CD14-positive monocyte (primary cell): ENCODE measurements at regions not wholly inside any gene's neighbourhood (a gene's known extent, or its start where the extent isn't known, plus 50 kb on each side); places are given as distances from the start of the nearest gene placed in this dataset.

Experiments used
- DNase-seq, 3 donors: peaks; one replicate each; pipeline ENCODE4 v3.0.0-alpha.2; 2011 to 2022
- H2AFZ ChIP-seq: 2 replicates; pipeline ENCODE4 v1.6.0; 2012; ENCODE audit warnings: mild to moderate bottlenecking, low read depth, low read length, inconsistent platforms; ENCODE audit not compliant: insufficient read depth, poor library complexity, severe bottlenecking
- H3K27ac ChIP-seq, 2 donors: 1 replicate in 1 of 2; 2 replicates in 1 of 2; pipeline ENCODE4 v1.5.1; 2012 to 2013; ENCODE audit warnings: low read length in 2 of 2, control low read depth in 1 of 2, inconsistent platforms in 1 of 2, low read depth in 1 of 2, mild to moderate bottlenecking in 1 of 2
- H3K27me3 ChIP-seq, 2 donors: one replicate each; pipeline versions ENCODE4 v1.6.0 to v1.6.1; 2011 to 2013; ENCODE audit warnings: low read length in 2 of 2; ENCODE audit not compliant: control insufficient read depth in 2 of 2, insufficient read depth in 2 of 2
- H3K36me3 ChIP-seq, 2 donors: replicated peaks in 1 of 2; 1 replicate in 1 of 2; 2 replicates in 1 of 2; pipeline versions ENCODE4 v1.5.1 to v1.6.1; 2012 to 2013; ENCODE audit warnings: low read length in 2 of 2, control low read depth in 1 of 2, inconsistent platforms in 1 of 2, mild to moderate bottlenecking in 1 of 2; ENCODE audit not compliant: insufficient read depth in 2 of 2, control insufficient read depth in 1 of 2
- H3K4me1 ChIP-seq, 2 donors: 1 replicate in 1 of 2; 2 replicates in 1 of 2; pipeline versions ENCODE4 v1.5.1 to v1.6.1; 2012 to 2013; ENCODE audit warnings: low read length in 2 of 2, control low read depth in 1 of 2, inconsistent platforms in 1 of 2, mild to moderate bottlenecking in 1 of 2, moderate library complexity in 1 of 2; ENCODE audit not compliant: insufficient read depth in 2 of 2, control insufficient read depth in 1 of 2
- H3K4me2 ChIP-seq: replicated peaks from 2 replicates; pipeline ENCODE3; 2012; ENCODE audit warnings: low read length, moderate library complexity, mild to moderate bottlenecking; ENCODE audit not compliant: poor library complexity, severe bottlenecking; ENCODE audit errors: extremely low read depth
- H3K4me3 ChIP-seq, 3 experiments: fragments of 200-600 bp in 1 of 3; sonication (generic) in 1 of 3; replicated peaks in 1 of 3; 1 replicate in 2 of 3; 2 replicates in 1 of 3; pipeline ENCODE4 v1.5.1; 2011 to 2013; ENCODE audit warnings: low read length in 3 of 3, mild to moderate bottlenecking in 3 of 3, control low read depth in 2 of 3, low read depth in 2 of 3, inconsistent platforms in 1 of 3, moderate library complexity in 1 of 3
- H3K79me2 ChIP-seq: 2 replicates; pipeline ENCODE4 v1.6.0; 2012; ENCODE audit warnings: mild to moderate bottlenecking, control low read depth, inconsistent platforms, low read length, moderate library complexity; ENCODE audit not compliant: insufficient read depth
- H3K9ac ChIP-seq: 2 replicates; pipeline ENCODE4 v1.6.0; 2017; ENCODE audit warnings: low read length, mild to moderate bottlenecking; ENCODE audit not compliant: insufficient read depth, poor library complexity, severe bottlenecking
- H3K9me3 ChIP-seq, 2 donors: replicated peaks in 1 of 2; 1 replicate in 1 of 2; 2 replicates in 1 of 2; pipeline versions ENCODE4 v1.5.1 to v1.6.1; 2012 to 2013; ENCODE audit warnings: low read length in 2 of 2, control low read depth in 1 of 2; ENCODE audit not compliant: control insufficient read depth in 1 of 2, insufficient read depth in 1 of 2
- H4K20me1 ChIP-seq: 2 replicates; pipeline ENCODE4 v1.6.0; 2012; ENCODE audit warnings: mild to moderate bottlenecking, low read length, control low read depth, moderate library complexity; ENCODE audit not compliant: insufficient read depth
- H3K27ac Mint-ChIP-seq, 7 donors: one replicate each; pipeline ENCODE4 v1.8.0; 2020; ENCODE audit warnings: mild to moderate bottlenecking in 7 of 7, mixed read lengths in 7 of 7, moderate library complexity in 6 of 7, inconsistent platforms in 2 of 7
- H3K27me3 Mint-ChIP-seq, 3 donors: one replicate each; pipeline ENCODE4 v1.8.0; 2021 to 2022; ENCODE audit warnings: low read depth in 3 of 3, mild to moderate bottlenecking in 3 of 3, mixed read lengths in 3 of 3, moderate library complexity in 3 of 3, inconsistent platforms in 1 of 3
- H3K36me3 Mint-ChIP-seq, 2 donors: one replicate each; pipeline ENCODE4 v1.8.0; 2020; ENCODE audit warnings: mixed read lengths in 2 of 2, inconsistent platforms in 1 of 2, mild to moderate bottlenecking in 1 of 2
- H3K4me1 Mint-ChIP-seq: one replicate; pipeline ENCODE4 v1.8.0; 2020; ENCODE audit warnings: mild to moderate bottlenecking, mixed read lengths
- H3K4me3 Mint-ChIP-seq, 2 donors: one replicate each; pipeline ENCODE4 v1.8.0; 2020; ENCODE audit warnings: mild to moderate bottlenecking in 2 of 2, mixed read lengths in 2 of 2, moderate library complexity in 1 of 2
- H3K9me3 Mint-ChIP-seq, 7 donors: one replicate each; pipeline ENCODE4 v1.8.0; 2020 to 2022; ENCODE audit warnings: mixed read lengths in 7 of 7, mild to moderate bottlenecking in 6 of 7, moderate library complexity in 6 of 7, inconsistent platforms in 2 of 7
- CTCF ChIP-seq: fragments of 200-600 bp; IDR thresholded peaks from one replicate; pipeline ENCODE4 v1.8.0; 2022; ENCODE audit warnings: antibody characterized with exemption, mild to moderate bottlenecking
- WGBS: methylation state at CpG from one replicate; pipeline ENCODE4 v1.1.5; 2013; ENCODE audit warnings: missing lambda C conversion rate; ENCODE audit not compliant: insufficient coverage; 5-methylcytosine and 5-hydroxymethylcytosine counted together
- intact Hi-C, 2 donors: fragments of 100-400 bp; cut with micrococcal nuclease; formaldehyde crosslinking; loops; one replicate each; pipeline versions ENCODE4 v1.15.0 to v1.15.1; 2023

GRCh38 chr13:58025821-58026220, 394.3 kb downstream of the PCDH17 start:
- no peaks in the 10 kb centered on the region for H4K20me1 ChIP-seq
- no peaks in the 10 kb centered on the region for H3K27me3 ChIP-seq
- H3K79me2 ChIP-seq, result no peaks in the 10 kb centered on the region
- H3K4me3 ChIP-seq, result no peak overlapping the region
- intact Hi-C loops, result no loop called here
- no peaks in the 10 kb centered on the region for H3K9me3 ChIP-seq
- WGBS, result no CpG with 5 or more reads among the region's 1 CpG
- no peak for TF ChIP-seq CTCF
- no peak overlapping the region for H3K4me3 Mint-ChIP-seq
- no peaks in the 10 kb centered on the region for H3K36me3 ChIP-seq
- H3K4me1 ChIP-seq, result no peaks in the 10 kb centered on the region
- H3K36me3 Mint-ChIP-seq, result no peaks in the 10 kb centered on the region
- H3K27me3 Mint-ChIP-seq, result no peaks in the 10 kb centered on the region
- no peak overlapping the region for H2AFZ ChIP-seq
- H3K9ac ChIP-seq, result no peak overlapping the region
- no peaks in the 10 kb centered on the region for H3K4me1 Mint-ChIP-seq
- DNase-seq, result no peak
- H3K27ac Mint-ChIP-seq, result no peak overlapping the region
- no peak overlapping the region for H3K4me2 ChIP-seq
- peaks cover 0 to 2% (median 0%) of the 10 kb centered on the region in 7 donors for H3K9me3 Mint-ChIP-seq
- H3K27ac ChIP-seq, result no peak overlapping the region

- no peak overlapping the region for H3K4me3 Mint-ChIP-seq
- peaks cover 0 to 2% (median 0%) of the 10 kb centered on the region in 7 donors for H3K9me3 Mint-ChIP-seq
- no peaks in the 10 kb centered on the region for H3K4me1 Mint-ChIP-seq
- DNase-seq, result no peak
- 67% methylated on average over 1 of the region's 2 CpGs for WGBS
- Histone ChIP-seq H3K27me3 (no peaks in the 10 kb centered on the region), H3K9me3 (no peaks in the 10 kb centered on the region), H3K9ac (no peak overlapping the region), H3K79me2 (no peaks in the 10 kb centered on the region), H3K36me3 (no peaks in the 10 kb centered on the region), H3K4me3 (no peak overlapping the region), H3K4me1 (no peaks in the 10 kb centered on the region), H3K27ac (no peak overlapping the region), H4K20me1 (no peaks in the 10 kb centered on the region), H2AFZ (no peak overlapping the region), H3K4me2 (no peak overlapping the region)
- no peak for TF ChIP-seq CTCF
- peaks cover 0 to 4% (median 2%) of the 10 kb centered on the region in 3 donors for H3K27me3 Mint-ChIP-seq
- H3K27ac Mint-ChIP-seq, result no peak overlapping the region
- intact Hi-C loops, result no loop called here
- H3K36me3 Mint-ChIP-seq, result no peaks in the 10 kb centered on the region
Observed at GRCh38 chr13:58032676-58033460, 401.3 kb downstream of the PCDH17 start.
